ENCODE measurements at regions not wholly inside any gene's neighbourhood (a gene's known extent, or its start where the extent isn't known, plus 50 kb on each side); places are given as distances from the start of the nearest gene placed in this dataset.

GRCh38 chr22:49619301-49619700 is 208.4 kb downstream of the BRD1 start:
- TF ChIP-seq POLR2A (IDR thresholded peaks at IDR 0.05) (no peak), CTCF (IDR thresholded peaks at IDR 0.05) (no peak)

All from esophagus squamous epithelium (tissue), 4 donors.